Spleen (tissue), 7 donors: ENCODE measurements at regions not wholly inside any gene's neighbourhood (a gene's known extent, or its start where the extent isn't known, plus 50 kb on each side); places are given as distances from the start of the nearest gene placed in this dataset.

ENCODE experiments used
- CTCF ChIP-seq, 11 experiments: fragments of 200-600 bp in 7 of 11; fragments of 450-650 bp in 4 of 11; sonication (generic) in 4 of 11; IDR thresholded peaks in 8 of 11; conservative IDR thresholded peaks in 3 of 11; 1 replicate in 7 of 11; 2 replicates in 4 of 11; pipeline versions ENCODE4 v1.4.0 to v1.8.0; 2016 to 2021; ENCODE audit warnings: antibody characterized with exemption in 11 of 11, inconsistent platforms in 4 of 11, mild to moderate bottlenecking in 1 of 11
- POLR2A ChIP-seq, 3 donors: fragments of 450-650 bp; IDR thresholded peaks; one replicate each; pipeline ENCODE4 v1.5.1; 2017; ENCODE audit warnings: antibody characterized with exemption in 3 of 3, mild to moderate bottlenecking in 1 of 3
- POLR2AphosphoS5 ChIP-seq, 3 donors: sonication (generic); formaldehyde crosslinking; IDR thresholded peaks; one replicate each; pipeline ENCODE4 v1.5.1; 2017; ENCODE audit warnings: antibody characterized with exemption in 3 of 3
- donor health status: DM: no; HTN: no; CAD: no; lungs with moderate emphysema.
- donor health status: DM: no; HTN: no; CAD: no.
- donor health status: DM: no; HTN: no; CAD: no.

DNA sequence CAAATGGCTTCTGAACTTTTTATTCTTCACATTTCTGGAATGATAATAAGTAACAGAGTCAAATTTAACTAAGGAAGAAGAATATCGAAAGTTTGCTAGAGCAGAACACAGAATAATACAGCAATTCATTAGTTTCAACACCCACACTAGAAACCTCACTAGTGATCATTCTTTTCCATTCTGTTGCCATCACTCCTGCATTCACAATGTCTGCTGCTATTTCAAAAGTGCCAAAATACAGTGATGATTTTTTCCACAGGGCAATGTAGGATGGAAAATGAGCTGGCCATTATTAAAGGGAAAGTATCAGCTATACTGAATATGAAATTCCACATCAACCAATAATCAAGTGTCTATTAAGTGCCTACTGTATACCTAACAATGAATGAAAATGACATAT lies 186.7 kb downstream of the USP46 start:
- TF ChIP-seq CTCF (IDR thresholded peaks at IDR 0.05 in 8 of 11, conservative IDR thresholded peaks at IDR 0.05 in 3 of 11) (no peak), POLR2A (IDR thresholded peaks at IDR 0.05) (no peak), POLR2AphosphoS5 (IDR thresholded peaks at IDR 0.05) (no peak)
